CD14-positive monocyte (primary cell): ENCODE measurements at regions not wholly inside any gene's neighbourhood (a gene's known extent, or its start where the extent isn't known, plus 50 kb on each side); places are given as distances from the start of the nearest gene placed in this dataset.

ENCODE experiments used
- DNase-seq, 3 donors: peaks; one replicate each; pipeline ENCODE4 v3.0.0-alpha.2; 2011 to 2022
- H2AFZ ChIP-seq: 2 replicates; pipeline ENCODE4 v1.6.0; 2012; ENCODE audit warnings: mild to moderate bottlenecking, low read depth, low read length, inconsistent platforms; ENCODE audit not compliant: insufficient read depth, poor library complexity, severe bottlenecking
- H3K27ac ChIP-seq, 2 donors: 1 replicate in 1 of 2; 2 replicates in 1 of 2; pipeline ENCODE4 v1.5.1; 2012 to 2013; ENCODE audit warnings: low read length in 2 of 2, control low read depth in 1 of 2, inconsistent platforms in 1 of 2, low read depth in 1 of 2, mild to moderate bottlenecking in 1 of 2
- H3K27me3 ChIP-seq, 2 donors: one replicate each; pipeline versions ENCODE4 v1.6.0 to v1.6.1; 2011 to 2013; ENCODE audit warnings: low read length in 2 of 2; ENCODE audit not compliant: control insufficient read depth in 2 of 2, insufficient read depth in 2 of 2
- H3K36me3 ChIP-seq, 2 donors: replicated peaks in 1 of 2; 1 replicate in 1 of 2; 2 replicates in 1 of 2; pipeline versions ENCODE4 v1.5.1 to v1.6.1; 2012 to 2013; ENCODE audit warnings: low read length in 2 of 2, control low read depth in 1 of 2, inconsistent platforms in 1 of 2, mild to moderate bottlenecking in 1 of 2; ENCODE audit not compliant: insufficient read depth in 2 of 2, control insufficient read depth in 1 of 2
- H3K4me1 ChIP-seq, 2 donors: 1 replicate in 1 of 2; 2 replicates in 1 of 2; pipeline versions ENCODE4 v1.5.1 to v1.6.1; 2012 to 2013; ENCODE audit warnings: low read length in 2 of 2, control low read depth in 1 of 2, inconsistent platforms in 1 of 2, mild to moderate bottlenecking in 1 of 2, moderate library complexity in 1 of 2; ENCODE audit not compliant: insufficient read depth in 2 of 2, control insufficient read depth in 1 of 2
- H3K4me2 ChIP-seq: replicated peaks from 2 replicates; pipeline ENCODE3; 2012; ENCODE audit warnings: low read length, moderate library complexity, mild to moderate bottlenecking; ENCODE audit not compliant: poor library complexity, severe bottlenecking; ENCODE audit errors: extremely low read depth
- H3K4me3 ChIP-seq, 3 experiments: fragments of 200-600 bp in 1 of 3; sonication (generic) in 1 of 3; replicated peaks in 1 of 3; 1 replicate in 2 of 3; 2 replicates in 1 of 3; pipeline ENCODE4 v1.5.1; 2011 to 2013; ENCODE audit warnings: low read length in 3 of 3, mild to moderate bottlenecking in 3 of 3, control low read depth in 2 of 3, low read depth in 2 of 3, inconsistent platforms in 1 of 3, moderate library complexity in 1 of 3
- H3K79me2 ChIP-seq: 2 replicates; pipeline ENCODE4 v1.6.0; 2012; ENCODE audit warnings: mild to moderate bottlenecking, control low read depth, inconsistent platforms, low read length, moderate library complexity; ENCODE audit not compliant: insufficient read depth
- H3K9ac ChIP-seq: 2 replicates; pipeline ENCODE4 v1.6.0; 2017; ENCODE audit warnings: low read length, mild to moderate bottlenecking; ENCODE audit not compliant: insufficient read depth, poor library complexity, severe bottlenecking
- H3K9me3 ChIP-seq, 2 donors: replicated peaks in 1 of 2; 1 replicate in 1 of 2; 2 replicates in 1 of 2; pipeline versions ENCODE4 v1.5.1 to v1.6.1; 2012 to 2013; ENCODE audit warnings: low read length in 2 of 2, control low read depth in 1 of 2; ENCODE audit not compliant: control insufficient read depth in 1 of 2, insufficient read depth in 1 of 2
- H4K20me1 ChIP-seq: 2 replicates; pipeline ENCODE4 v1.6.0; 2012; ENCODE audit warnings: mild to moderate bottlenecking, low read length, control low read depth, moderate library complexity; ENCODE audit not compliant: insufficient read depth
- H3K27ac Mint-ChIP-seq, 7 donors: one replicate each; pipeline ENCODE4 v1.8.0; 2020; ENCODE audit warnings: mild to moderate bottlenecking in 7 of 7, mixed read lengths in 7 of 7, moderate library complexity in 6 of 7, inconsistent platforms in 2 of 7
- H3K27me3 Mint-ChIP-seq, 3 donors: one replicate each; pipeline ENCODE4 v1.8.0; 2021 to 2022; ENCODE audit warnings: low read depth in 3 of 3, mild to moderate bottlenecking in 3 of 3, mixed read lengths in 3 of 3, moderate library complexity in 3 of 3, inconsistent platforms in 1 of 3
- H3K36me3 Mint-ChIP-seq, 2 donors: one replicate each; pipeline ENCODE4 v1.8.0; 2020; ENCODE audit warnings: mixed read lengths in 2 of 2, inconsistent platforms in 1 of 2, mild to moderate bottlenecking in 1 of 2
- H3K4me1 Mint-ChIP-seq: one replicate; pipeline ENCODE4 v1.8.0; 2020; ENCODE audit warnings: mild to moderate bottlenecking, mixed read lengths
- H3K4me3 Mint-ChIP-seq, 2 donors: one replicate each; pipeline ENCODE4 v1.8.0; 2020; ENCODE audit warnings: mild to moderate bottlenecking in 2 of 2, mixed read lengths in 2 of 2, moderate library complexity in 1 of 2
- H3K9me3 Mint-ChIP-seq, 7 donors: one replicate each; pipeline ENCODE4 v1.8.0; 2020 to 2022; ENCODE audit warnings: mixed read lengths in 7 of 7, mild to moderate bottlenecking in 6 of 7, moderate library complexity in 6 of 7, inconsistent platforms in 2 of 7
- WGBS: methylation state at CpG from one replicate; pipeline ENCODE4 v1.1.5; 2013; ENCODE audit warnings: missing lambda C conversion rate; ENCODE audit not compliant: insufficient coverage; 5-methylcytosine and 5-hydroxymethylcytosine counted together
- intact Hi-C, 2 donors: fragments of 100-400 bp; cut with micrococcal nuclease; formaldehyde crosslinking; loops; one replicate each; pipeline versions ENCODE4 v1.15.0 to v1.15.1; 2023
- TF ChIP-seq, protein P1 (sequence below): fragments of 200-600 bp; IDR thresholded peaks from one replicate; pipeline ENCODE4 v1.8.0; 2022; ENCODE audit warnings: antibody characterized with exemption, mild to moderate bottlenecking

DNA sequence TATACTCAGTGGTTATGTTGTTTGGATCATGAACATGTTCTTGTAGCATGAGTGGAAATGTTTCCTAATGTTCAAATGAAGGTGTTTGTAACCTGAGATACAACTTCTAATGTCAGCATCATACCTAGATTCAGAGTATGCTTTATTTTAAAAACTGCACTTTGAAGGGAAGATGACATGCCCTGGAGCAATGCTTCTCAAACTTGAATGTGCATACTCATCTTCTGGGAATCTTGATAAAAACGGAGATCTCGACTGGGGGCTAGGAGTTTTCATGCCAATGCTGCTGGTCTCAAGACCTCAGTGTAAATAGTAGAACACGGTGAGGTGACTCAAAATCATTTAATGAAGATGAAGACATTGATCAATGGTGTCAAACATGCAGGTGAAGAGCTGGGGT lies 440.0 kb upstream of the NOX3 start:
- no peak for DNase-seq

DNA sequence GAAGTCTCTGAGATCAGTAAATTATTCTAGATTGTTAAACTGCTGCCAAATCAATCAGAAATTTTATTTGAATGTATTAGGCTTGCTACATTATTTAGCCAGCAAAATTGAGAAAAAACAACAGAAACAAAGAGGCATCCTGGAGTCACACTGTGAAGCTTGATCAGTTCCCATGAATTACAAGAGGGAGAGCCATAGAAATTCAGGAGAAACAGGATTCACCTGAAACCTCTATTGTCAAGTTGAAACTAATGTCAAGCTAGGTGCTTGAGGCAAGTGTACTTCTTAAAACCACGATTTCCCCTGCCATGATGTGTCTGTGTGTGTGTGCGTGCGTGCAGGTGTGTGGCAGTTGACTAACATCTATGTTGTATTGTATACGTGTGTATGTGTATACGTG lies 439.1 kb upstream of the NOX3 start:
- Histone ChIP-seq H3K27ac (no peak overlapping the region), H3K4me2 (no peak overlapping the region), H4K20me1 (no peaks in the 10 kb centered on the region), H3K27me3 (no peaks in the 10 kb centered on the region), H3K79me2 (no peaks in the 10 kb centered on the region), H3K4me3 (no peak overlapping the region), H3K9me3 (peaks cover 3 to 5% of the 10 kb centered on the region in 2 donors), H3K36me3 (no peaks in the 10 kb centered on the region), H3K9ac (no peak overlapping the region), H3K4me1 (no peaks in the 10 kb centered on the region), H2AFZ (no peak overlapping the region)
- no peak for DNase-seq
- peaks cover 0 to 20% (median 9%) of the 10 kb centered on the region in 7 donors for H3K9me3 Mint-ChIP-seq
- no peaks in the 10 kb centered on the region for H3K36me3 Mint-ChIP-seq
- intact Hi-C loops, result no loop called here
- no peaks in the 10 kb centered on the region for H3K27me3 Mint-ChIP-seq
- H3K27ac Mint-ChIP-seq, result no peak overlapping the region
- no peak overlapping the region for H3K4me3 Mint-ChIP-seq
- TF ChIP-seq, protein P1, sequence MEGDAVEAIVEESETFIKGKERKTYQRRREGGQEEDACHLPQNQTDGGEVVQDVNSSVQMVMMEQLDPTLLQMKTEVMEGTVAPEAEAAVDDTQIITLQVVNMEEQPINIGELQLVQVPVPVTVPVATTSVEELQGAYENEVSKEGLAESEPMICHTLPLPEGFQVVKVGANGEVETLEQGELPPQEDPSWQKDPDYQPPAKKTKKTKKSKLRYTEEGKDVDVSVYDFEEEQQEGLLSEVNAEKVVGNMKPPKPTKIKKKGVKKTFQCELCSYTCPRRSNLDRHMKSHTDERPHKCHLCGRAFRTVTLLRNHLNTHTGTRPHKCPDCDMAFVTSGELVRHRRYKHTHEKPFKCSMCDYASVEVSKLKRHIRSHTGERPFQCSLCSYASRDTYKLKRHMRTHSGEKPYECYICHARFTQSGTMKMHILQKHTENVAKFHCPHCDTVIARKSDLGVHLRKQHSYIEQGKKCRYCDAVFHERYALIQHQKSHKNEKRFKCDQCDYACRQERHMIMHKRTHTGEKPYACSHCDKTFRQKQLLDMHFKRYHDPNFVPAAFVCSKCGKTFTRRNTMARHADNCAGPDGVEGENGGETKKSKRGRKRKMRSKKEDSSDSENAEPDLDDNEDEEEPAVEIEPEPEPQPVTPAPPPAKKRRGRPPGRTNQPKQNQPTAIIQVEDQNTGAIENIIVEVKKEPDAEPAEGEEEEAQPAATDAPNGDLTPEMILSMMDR, result no peak
- 100% methylated on average over 2 of the region's 5 CpGs for WGBS
- no peaks in the 10 kb centered on the region for H3K4me1 Mint-ChIP-seq

More for the DNA sequence above, 440.0 kb upstream of the NOX3 start:
- Histone ChIP-seq H3K27ac (no peak overlapping the region), H3K4me1 (no peaks in the 10 kb centered on the region), H3K79me2 (no peaks in the 10 kb centered on the region), H3K4me3 (no peak overlapping the region), H3K9me3 (peaks cover 3 to 5% of the 10 kb centered on the region in 2 donors), H3K36me3 (no peaks in the 10 kb centered on the region), H4K20me1 (no peaks in the 10 kb centered on the region), H3K27me3 (no peaks in the 10 kb centered on the region), H3K4me2 (no peak overlapping the region), H3K9ac (no peak overlapping the region), H2AFZ (no peak overlapping the region)
- Mint-ChIP-seq H3K36me3 (no peaks in the 10 kb centered on the region), H3K4me3 (no peak overlapping the region), H3K27me3 (no peaks in the 10 kb centered on the region), H3K9me3 (peaks cover 0 to 18% (median 9%) of the 10 kb centered on the region in 7 donors), H3K27ac (no peak overlapping the region), H3K4me1 (no peaks in the 10 kb centered on the region)
- TF ChIP-seq, protein P1, result no peak
- intact Hi-C loops, result no loop called here
- WGBS, result 90% methylated on average over 2 of the region's 3 CpGs
